ENCODE measurements at regions not wholly inside any gene's neighbourhood (a gene's known extent, or its start where the extent isn't known, plus 50 kb on each side); places are given as distances from the start of the nearest gene placed in this dataset.

DNA sequence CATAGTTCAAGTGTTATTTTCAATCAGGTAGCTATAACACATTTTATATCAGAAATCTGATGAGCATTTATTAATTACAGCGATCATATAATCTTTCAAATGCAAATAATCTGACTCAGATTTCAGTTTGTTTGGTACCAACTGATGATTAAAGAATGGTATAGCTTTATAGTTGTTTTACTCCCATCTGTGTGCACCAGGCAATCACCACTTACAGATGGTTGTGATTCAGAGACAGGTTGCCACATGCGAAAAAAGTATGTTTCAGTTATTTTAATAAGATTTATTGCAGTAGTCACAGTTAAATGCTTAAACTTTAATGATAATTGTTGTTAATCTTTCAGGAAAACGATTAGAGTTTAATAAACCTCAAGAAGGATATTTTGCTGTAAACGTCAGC, 155.1 kb upstream of the ARRDC3 start:
- intact Hi-C loops (cut with DNase I; ENCODE audit: low total_unique reads): no loop called here
- H3K4me1 ChIP-seq: no peaks in the 10 kb centered on the region
- 68 to 81% (median 76%) methylated on average over 4 of the region's 4 CpGs for WGBS, 5 donors
- no peak overlapping the region for H3K4me3 ChIP-seq
- peaks cover 0 to 6% (median 0%) of the 10 kb centered on the region in 8 donors for H3K9me3 ChIP-seq
- H3K36me3 ChIP-seq: no peaks in the 10 kb centered on the region
- DNase-seq: no peak
- TF ChIP-seq POLR2A (IDR thresholded peaks at IDR 0.05) (no peak), POLR2AphosphoS5 (IDR thresholded peaks at IDR 0.05) (no peak)
- TF ChIP-seq, protein P1, sequence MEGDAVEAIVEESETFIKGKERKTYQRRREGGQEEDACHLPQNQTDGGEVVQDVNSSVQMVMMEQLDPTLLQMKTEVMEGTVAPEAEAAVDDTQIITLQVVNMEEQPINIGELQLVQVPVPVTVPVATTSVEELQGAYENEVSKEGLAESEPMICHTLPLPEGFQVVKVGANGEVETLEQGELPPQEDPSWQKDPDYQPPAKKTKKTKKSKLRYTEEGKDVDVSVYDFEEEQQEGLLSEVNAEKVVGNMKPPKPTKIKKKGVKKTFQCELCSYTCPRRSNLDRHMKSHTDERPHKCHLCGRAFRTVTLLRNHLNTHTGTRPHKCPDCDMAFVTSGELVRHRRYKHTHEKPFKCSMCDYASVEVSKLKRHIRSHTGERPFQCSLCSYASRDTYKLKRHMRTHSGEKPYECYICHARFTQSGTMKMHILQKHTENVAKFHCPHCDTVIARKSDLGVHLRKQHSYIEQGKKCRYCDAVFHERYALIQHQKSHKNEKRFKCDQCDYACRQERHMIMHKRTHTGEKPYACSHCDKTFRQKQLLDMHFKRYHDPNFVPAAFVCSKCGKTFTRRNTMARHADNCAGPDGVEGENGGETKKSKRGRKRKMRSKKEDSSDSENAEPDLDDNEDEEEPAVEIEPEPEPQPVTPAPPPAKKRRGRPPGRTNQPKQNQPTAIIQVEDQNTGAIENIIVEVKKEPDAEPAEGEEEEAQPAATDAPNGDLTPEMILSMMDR (IDR thresholded peaks at IDR 0.05 in 8 of 11, conservative IDR thresholded peaks at IDR 0.05 in 3 of 11): no peak
- H3K27me3 ChIP-seq (replicated peaks in 1 of 7): no peaks in the 10 kb centered on the region
- no peak overlapping the region for H3K27ac ChIP-seq

DNA sequence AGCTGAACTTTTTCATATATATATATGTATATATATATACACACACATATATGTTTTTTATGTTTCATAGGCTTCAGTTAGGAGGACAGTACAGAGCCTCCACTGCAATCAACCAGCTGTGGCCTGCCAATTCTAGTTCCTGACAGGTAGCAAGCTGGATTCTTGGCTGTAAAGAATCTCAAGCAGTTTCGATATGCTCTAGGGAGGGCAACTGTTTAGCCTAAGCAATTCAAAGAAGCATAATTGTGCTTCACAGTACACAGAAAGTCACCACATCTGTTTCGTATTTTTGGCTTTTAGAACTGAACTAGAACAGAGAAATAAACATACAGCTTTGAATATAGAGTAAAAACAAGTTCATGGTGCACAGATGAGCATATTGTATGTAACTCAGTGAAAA, 152.4 kb upstream of the ARRDC3 start:
- DNase-seq: no peak
- 57 to 83% (median 73%) methylated on average over 2 of the region's 2 CpGs for WGBS, 5 donors
- Histone ChIP-seq H3K27ac (no peak overlapping the region), H3K27me3 (replicated peaks in 1 of 7) (no peaks in the 10 kb centered on the region), H3K4me1 (no peaks in the 10 kb centered on the region), H3K9me3 (peaks cover 0 to 6% (median 0%) of the 10 kb centered on the region in 8 donors), H3K36me3 (no peaks in the 10 kb centered on the region), H3K4me3 (no peak overlapping the region)
- intact Hi-C loops (cut with DNase I; ENCODE audit: low total_unique reads): no loop called here
- no peak for TF ChIP-seq POLR2A (IDR thresholded peaks at IDR 0.05)
- TF ChIP-seq, protein P1 (IDR thresholded peaks at IDR 0.05 in 8 of 11, conservative IDR thresholded peaks at IDR 0.05 in 3 of 11): no peak
- no peak for TF ChIP-seq POLR2AphosphoS5 (IDR thresholded peaks at IDR 0.05)

DNA sequence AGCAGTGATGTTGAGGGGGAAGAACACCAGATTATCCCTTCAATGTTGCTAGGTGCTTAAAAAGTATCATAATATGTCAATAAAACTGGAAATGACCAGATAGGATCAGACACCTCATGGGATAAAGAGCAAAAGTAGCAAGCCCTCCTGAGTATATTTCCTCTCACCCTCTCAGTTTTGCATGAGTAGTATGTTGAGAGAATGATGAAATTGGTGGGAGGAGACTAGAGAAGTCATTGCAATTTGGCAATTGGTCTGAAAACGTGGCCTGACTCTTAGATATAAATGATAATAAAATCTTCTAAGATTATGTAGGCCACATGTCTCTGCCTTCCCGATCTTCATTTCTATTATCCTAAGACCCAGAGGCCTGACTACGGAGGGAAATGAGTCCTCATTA, 151.2 kb upstream of the ARRDC3 start:
- 76 to 84% (median 79%) methylated on average over 3 of the region's 3 CpGs for WGBS, 5 donors
- Histone ChIP-seq H3K27me3 (replicated peaks in 1 of 7) (no peaks in the 10 kb centered on the region), H3K27ac (no peak overlapping the region), H3K4me3 (no peak overlapping the region), H3K4me1 (no peaks in the 10 kb centered on the region), H3K36me3 (no peaks in the 10 kb centered on the region), H3K9me3 (no peaks in the 10 kb centered on the region)
- intact Hi-C loops (cut with DNase I; ENCODE audit: low total_unique reads): no loop called here
- DNase-seq: no peak
- TF ChIP-seq, protein P1 (IDR thresholded peaks at IDR 0.05 in 8 of 11, conservative IDR thresholded peaks at IDR 0.05 in 3 of 11): no peak
- TF ChIP-seq POLR2A (IDR thresholded peaks at IDR 0.05) (no peak), POLR2AphosphoS5 (IDR thresholded peaks at IDR 0.05) (no peak)

DNA sequence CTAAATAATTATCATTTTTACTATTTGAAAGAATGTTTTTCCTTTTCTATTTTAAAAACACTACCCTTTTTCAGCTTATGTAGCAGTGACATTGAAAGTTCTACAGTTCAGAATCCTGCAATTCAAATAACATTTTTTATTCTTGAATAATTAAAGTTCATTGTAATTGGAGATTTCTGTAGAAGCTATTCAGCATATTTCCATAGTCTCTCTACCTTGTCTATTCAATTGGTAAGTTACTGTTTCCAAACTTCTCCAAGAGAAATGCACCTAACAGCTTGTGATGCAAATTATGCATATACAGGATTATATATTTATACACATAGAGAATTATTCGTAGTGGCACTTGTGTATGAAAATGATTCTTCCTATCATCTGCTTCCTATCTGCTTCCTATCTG, 149.7 kb upstream of the ARRDC3 start:
- Histone ChIP-seq H3K9me3 (peaks cover 0 to 3% (median 0%) of the 10 kb centered on the region in 8 donors), H3K27ac (no peak overlapping the region), H3K36me3 (no peaks in the 10 kb centered on the region), H3K4me1 (no peaks in the 10 kb centered on the region), H3K27me3 (replicated peaks in 1 of 7) (no peaks in the 10 kb centered on the region), H3K4me3 (no peak overlapping the region)
- WGBS, 5 donors: 54 to 74% (median 59%) methylated on average over 1 of the region's 1 CpG
- no peak for DNase-seq
- no peak for TF ChIP-seq POLR2A (IDR thresholded peaks at IDR 0.05)
- TF ChIP-seq, protein P1 (IDR thresholded peaks at IDR 0.05 in 8 of 11, conservative IDR thresholded peaks at IDR 0.05 in 3 of 11): no peak
- no peak for TF ChIP-seq POLR2AphosphoS5 (IDR thresholded peaks at IDR 0.05)
- intact Hi-C loops (cut with DNase I; ENCODE audit: low total_unique reads): no loop called here

Data from spleen (tissue), 11 donors.